ENCODE measurements at regions not wholly inside any gene's neighbourhood (a gene's known extent, or its start where the extent isn't known, plus 50 kb on each side); places are given as distances from the start of the nearest gene placed in this dataset.

DNA sequence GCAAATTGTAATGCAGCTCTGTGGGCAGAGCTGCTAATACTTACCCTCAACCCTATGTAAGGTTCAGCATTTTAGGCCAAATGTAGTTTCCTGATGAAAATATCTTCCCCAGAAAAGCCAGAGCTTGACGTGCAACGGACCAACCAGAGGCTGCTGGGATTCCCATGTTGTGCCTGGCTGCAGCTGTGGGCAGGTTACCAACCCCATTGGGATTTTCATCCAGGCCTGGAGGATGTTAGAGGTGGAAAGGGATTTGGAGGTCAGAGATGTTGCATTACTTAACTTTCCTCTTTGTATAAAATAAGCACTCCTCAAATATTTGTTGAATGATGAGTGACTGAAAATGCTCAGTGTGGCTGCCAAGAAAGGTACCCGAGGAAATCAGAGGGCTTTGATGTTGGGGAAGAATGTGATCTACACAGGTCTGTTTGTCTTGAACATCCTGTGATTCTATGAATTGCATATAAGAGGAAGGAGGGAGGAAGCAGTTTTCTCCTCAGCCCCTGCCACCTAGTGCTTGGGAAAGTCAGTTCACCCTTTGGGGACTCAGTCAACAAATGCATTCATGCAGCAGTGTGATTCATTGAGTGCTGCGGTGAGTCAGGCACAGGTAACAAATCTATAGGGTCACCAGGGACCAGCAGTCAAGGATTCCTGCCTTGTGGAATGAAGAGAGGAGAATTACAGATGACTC is 487.2 kb downstream of the RPS24 start:
- no peak for TF ChIP-seq SIN3A (IDR thresholded peaks at IDR 0.05; ENCODE audit: borderline replicate concordance, low read depth, low read length)
- TF ChIP-seq, protein P1, sequence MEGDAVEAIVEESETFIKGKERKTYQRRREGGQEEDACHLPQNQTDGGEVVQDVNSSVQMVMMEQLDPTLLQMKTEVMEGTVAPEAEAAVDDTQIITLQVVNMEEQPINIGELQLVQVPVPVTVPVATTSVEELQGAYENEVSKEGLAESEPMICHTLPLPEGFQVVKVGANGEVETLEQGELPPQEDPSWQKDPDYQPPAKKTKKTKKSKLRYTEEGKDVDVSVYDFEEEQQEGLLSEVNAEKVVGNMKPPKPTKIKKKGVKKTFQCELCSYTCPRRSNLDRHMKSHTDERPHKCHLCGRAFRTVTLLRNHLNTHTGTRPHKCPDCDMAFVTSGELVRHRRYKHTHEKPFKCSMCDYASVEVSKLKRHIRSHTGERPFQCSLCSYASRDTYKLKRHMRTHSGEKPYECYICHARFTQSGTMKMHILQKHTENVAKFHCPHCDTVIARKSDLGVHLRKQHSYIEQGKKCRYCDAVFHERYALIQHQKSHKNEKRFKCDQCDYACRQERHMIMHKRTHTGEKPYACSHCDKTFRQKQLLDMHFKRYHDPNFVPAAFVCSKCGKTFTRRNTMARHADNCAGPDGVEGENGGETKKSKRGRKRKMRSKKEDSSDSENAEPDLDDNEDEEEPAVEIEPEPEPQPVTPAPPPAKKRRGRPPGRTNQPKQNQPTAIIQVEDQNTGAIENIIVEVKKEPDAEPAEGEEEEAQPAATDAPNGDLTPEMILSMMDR (IDR thresholded peaks at IDR 0.05), result peak; percentile 48
